CD4-positive, CD25-positive, alpha-beta regulatory T cell (primary cell): ENCODE measurements at regions not wholly inside any gene's neighbourhood (a gene's known extent, or its start where the extent isn't known, plus 50 kb on each side); places are given as distances from the start of the nearest gene placed in this dataset.

Experiments
- ATAC-seq, 2 donors: fragments of 150-1000 bp; cut with Tn5 transposase; one replicate each; pipeline ENCODE4 v1.10.0; 2021; ENCODE audit warnings: low read depth in 2 of 2, moderate number of reproducible peaks in 2 of 2, moderate library complexity in 1 of 2
- DNase-seq, 3 donors: peaks; one replicate each; pipeline versions ENCODE4 v3.0.0 to v3.0.0-alpha.2; 2012 to 2022; ENCODE audit warnings: mixed read lengths in 1 of 3
- H3K27ac ChIP-seq: one replicate; pipeline ENCODE4 v1.7.0; 2013; ENCODE audit warnings: mild to moderate bottlenecking, low read length; ENCODE audit not compliant: insufficient read depth, poor library complexity, severe bottlenecking
- H3K27me3 ChIP-seq: one replicate; pipeline ENCODE4 v1.7.0; 2013; ENCODE audit warnings: low read length; ENCODE audit not compliant: control insufficient read depth, insufficient read depth
- H3K36me3 ChIP-seq: one replicate; pipeline ENCODE4 v1.7.0; 2013; ENCODE audit warnings: mild to moderate bottlenecking, low read length, moderate library complexity; ENCODE audit not compliant: control insufficient read depth, insufficient read depth
- H3K4me1 ChIP-seq: 2 replicates; pipeline ENCODE4 v1.7.0; 2013; ENCODE audit warnings: mild to moderate bottlenecking, low read length; ENCODE audit not compliant: insufficient read depth, control insufficient read depth, poor library complexity, severe bottlenecking
- H3K4me3 ChIP-seq: one replicate; pipeline ENCODE4 v1.7.0; 2013; ENCODE audit warnings: low read depth, mild to moderate bottlenecking, low read length, moderate library complexity
- H3K9me3 ChIP-seq, 2 experiments: 1 replicate in 1 of 2; 2 replicates in 1 of 2; pipeline ENCODE4 v1.7.0; 2013; ENCODE audit warnings: low read length in 2 of 2, mild to moderate bottlenecking in 1 of 2, moderate library complexity in 1 of 2; ENCODE audit not compliant: control insufficient read depth in 2 of 2
- H3K27ac Mint-ChIP-seq, 3 donors: one replicate each; pipeline ENCODE4 v1.8.0; 2020 to 2022; ENCODE audit warnings: mild to moderate bottlenecking in 3 of 3, mixed read lengths in 3 of 3, moderate library complexity in 2 of 3
- H3K27me3 Mint-ChIP-seq: one replicate; pipeline ENCODE4 v1.8.0; 2022; ENCODE audit warnings: mild to moderate bottlenecking, mixed read lengths
- H3K36me3 Mint-ChIP-seq: one replicate; pipeline ENCODE4 v1.8.0; 2020; ENCODE audit warnings: mixed read lengths
- H3K4me1 Mint-ChIP-seq, 4 donors: one replicate each; pipeline ENCODE4 v1.8.0; 2020 to 2022; ENCODE audit warnings: mixed read lengths in 4 of 4, mild to moderate bottlenecking in 1 of 4
- H3K4me3 Mint-ChIP-seq, 4 donors: one replicate each; pipeline ENCODE4 v1.8.0; 2020 to 2022; ENCODE audit warnings: mild to moderate bottlenecking in 4 of 4, mixed read lengths in 4 of 4, moderate library complexity in 3 of 4
- H3K9me3 Mint-ChIP-seq, 7 donors: one replicate each; pipeline ENCODE4 v1.8.0; 2020 to 2022; ENCODE audit warnings: mixed read lengths in 7 of 7, mild to moderate bottlenecking in 3 of 7, moderate library complexity in 2 of 7

- peaks cover 0 to 2% (median 0%) of the 10 kb centered on the region in 7 donors for H3K9me3 Mint-ChIP-seq
- Histone ChIP-seq H3K27ac (no peak overlapping the region), H3K9me3 (no peaks in the 10 kb centered on the region), H3K36me3 (no peaks in the 10 kb centered on the region), H3K4me1 (no peaks in the 10 kb centered on the region), H3K4me3 (no peak overlapping the region), H3K27me3 (no peaks in the 10 kb centered on the region)
- H3K4me3 Mint-ChIP-seq: no peak overlapping the region
- no peak for DNase-seq
- H3K27me3 Mint-ChIP-seq: no peaks in the 10 kb centered on the region
- no peaks in the 10 kb centered on the region for H3K4me1 Mint-ChIP-seq
- no peak for ATAC-seq
- H3K36me3 Mint-ChIP-seq: no peaks in the 10 kb centered on the region
- no peak overlapping the region for H3K27ac Mint-ChIP-seq
Measured at GRCh38 chr22:27472975-27473374, 328.6 kb downstream of the MN1 start.

- no peak overlapping the region for H3K27ac ChIP-seq
- no peak overlapping the region for H3K4me3 Mint-ChIP-seq
- no peaks in the 10 kb centered on the region for H3K9me3 ChIP-seq
- no peaks in the 10 kb centered on the region for H3K36me3 ChIP-seq
- H3K4me1 Mint-ChIP-seq: no peaks in the 10 kb centered on the region
- H3K9me3 Mint-ChIP-seq: peaks cover 0 to 2% (median 0%) of the 10 kb centered on the region in 7 donors
- H3K27me3 ChIP-seq: no peaks in the 10 kb centered on the region
- DNase-seq: no peak
- no peaks in the 10 kb centered on the region for H3K4me1 ChIP-seq
- H3K27ac Mint-ChIP-seq: no peak overlapping the region
- H3K36me3 Mint-ChIP-seq: no peaks in the 10 kb centered on the region
- H3K4me3 ChIP-seq: no peak overlapping the region
- H3K27me3 Mint-ChIP-seq: no peaks in the 10 kb centered on the region
- ATAC-seq: no peak
Measured at GRCh38 chr22:27473533-27473932, 328.0 kb downstream of the MN1 start.

DNA sequence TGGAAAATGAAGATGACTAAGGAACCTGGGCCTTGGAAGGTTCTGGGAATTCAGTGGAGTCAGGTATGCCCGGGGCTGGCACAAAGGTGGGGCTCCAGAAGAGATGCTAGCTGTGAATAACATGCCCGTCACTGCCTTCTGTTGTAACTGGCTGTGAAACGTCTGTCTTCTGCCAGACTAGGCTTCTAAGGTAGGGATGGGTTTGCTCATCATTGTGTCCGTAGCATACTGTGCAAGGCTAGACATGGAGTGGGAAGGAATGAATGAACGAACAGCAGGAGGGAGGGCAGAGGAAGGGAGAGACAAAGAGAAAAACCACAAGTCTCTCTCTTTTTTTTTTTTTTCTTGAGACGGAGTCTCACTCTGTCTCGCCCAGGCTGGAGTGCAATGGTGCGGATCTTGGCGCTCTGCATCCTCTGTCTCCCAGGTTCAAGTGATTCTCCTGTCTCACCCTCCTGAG, 327.4 kb downstream of the MN1 start:
- Mint-ChIP-seq H3K27ac (no peak overlapping the region), H3K9me3 (peaks cover 0 to 2% (median 0%) of the 10 kb centered on the region in 7 donors), H3K36me3 (no peaks in the 10 kb centered on the region), H3K27me3 (no peaks in the 10 kb centered on the region), H3K4me1 (no peaks in the 10 kb centered on the region), H3K4me3 (no peak overlapping the region)
- no peak overlapping the region for H3K27ac ChIP-seq
- ATAC-seq (no peak), DNase-seq (no peak)
- no peaks in the 10 kb centered on the region for H3K4me1 ChIP-seq
- H3K4me3 ChIP-seq: no peak overlapping the region
- no peaks in the 10 kb centered on the region for H3K36me3 ChIP-seq
- no peaks in the 10 kb centered on the region for H3K9me3 ChIP-seq
- H3K27me3 ChIP-seq: no peaks in the 10 kb centered on the region

- Mint-ChIP-seq H3K27ac (no peak overlapping the region), H3K4me1 (no peaks in the 10 kb centered on the region), H3K9me3 (peaks cover 0 to 2% (median 0%) of the 10 kb centered on the region in 7 donors), H3K36me3 (no peaks in the 10 kb centered on the region), H3K27me3 (no peaks in the 10 kb centered on the region), H3K4me3 (no peak overlapping the region)
- Histone ChIP-seq H3K9me3 (no peaks in the 10 kb centered on the region), H3K36me3 (no peaks in the 10 kb centered on the region), H3K4me1 (no peaks in the 10 kb centered on the region), H3K4me3 (no peak overlapping the region), H3K27me3 (no peaks in the 10 kb centered on the region), H3K27ac (no peak overlapping the region)
- DNase-seq (no peak), ATAC-seq (no peak)
Measured at GRCh38 chr22:27474711-27475547, 326.6 kb downstream of the MN1 start.

GRCh38 chr22:27475548-27475897, 326.0 kb downstream of the MN1 start:
- Histone ChIP-seq H3K4me1 (no peaks in the 10 kb centered on the region), H3K27ac (no peak overlapping the region), H3K36me3 (no peaks in the 10 kb centered on the region), H3K4me3 (no peak overlapping the region), H3K9me3 (no peaks in the 10 kb centered on the region), H3K27me3 (no peaks in the 10 kb centered on the region)
- ATAC-seq (no peak), DNase-seq (no peak)
- Mint-ChIP-seq H3K9me3 (peaks cover 0 to 2% (median 0%) of the 10 kb centered on the region in 7 donors), H3K27me3 (no peaks in the 10 kb centered on the region), H3K4me3 (no peak overlapping the region), H3K27ac (no peak overlapping the region), H3K4me1 (no peaks in the 10 kb centered on the region), H3K36me3 (no peaks in the 10 kb centered on the region)

- H3K27me3 ChIP-seq: no peaks in the 10 kb centered on the region
- H3K36me3 ChIP-seq: no peaks in the 10 kb centered on the region
- Mint-ChIP-seq H3K27ac (no peak overlapping the region), H3K9me3 (peaks cover 0 to 2% (median 0%) of the 10 kb centered on the region in 7 donors), H3K4me3 (no peak overlapping the region), H3K36me3 (no peaks in the 10 kb centered on the region), H3K27me3 (no peaks in the 10 kb centered on the region), H3K4me1 (no peaks in the 10 kb centered on the region)
- H3K4me3 ChIP-seq: no peak overlapping the region
- ATAC-seq: no peak
- DNase-seq: no peak
- no peak overlapping the region for H3K27ac ChIP-seq
- H3K9me3 ChIP-seq: no peaks in the 10 kb centered on the region
- H3K4me1 ChIP-seq: no peaks in the 10 kb centered on the region
Measured at GRCh38 chr22:27476318-27476717, 325.2 kb downstream of the MN1 start.

- no peaks in the 10 kb centered on the region for H3K4me1 Mint-ChIP-seq
- H3K27me3 ChIP-seq: no peaks in the 10 kb centered on the region
- H3K4me3 ChIP-seq: no peak overlapping the region
- no peak for ATAC-seq
- no peaks in the 10 kb centered on the region for H3K36me3 ChIP-seq
- no peaks in the 10 kb centered on the region for H3K36me3 Mint-ChIP-seq
- H3K4me1 ChIP-seq: no peaks in the 10 kb centered on the region
- DNase-seq: no peak
- no peaks in the 10 kb centered on the region for H3K27me3 Mint-ChIP-seq
- H3K9me3 Mint-ChIP-seq: peaks cover 0 to 2% (median 0%) of the 10 kb centered on the region in 7 donors
- no peak overlapping the region for H3K4me3 Mint-ChIP-seq
- H3K27ac ChIP-seq: no peak overlapping the region
- H3K27ac Mint-ChIP-seq: no peak overlapping the region
- no peaks in the 10 kb centered on the region for H3K9me3 ChIP-seq
Measured at GRCh38 chr22:27476729-27477128, 324.8 kb downstream of the MN1 start.

GRCh38 chr22:27477171-27477570, 324.4 kb downstream of the MN1 start:
- H3K9me3 ChIP-seq: no peaks in the 10 kb centered on the region
- H3K27me3 Mint-ChIP-seq: no peaks in the 10 kb centered on the region
- H3K4me1 ChIP-seq: no peaks in the 10 kb centered on the region
- H3K4me1 Mint-ChIP-seq: no peaks in the 10 kb centered on the region
- no peak overlapping the region for H3K27ac Mint-ChIP-seq
- no peaks in the 10 kb centered on the region for H3K36me3 Mint-ChIP-seq
- H3K27me3 ChIP-seq: no peaks in the 10 kb centered on the region
- H3K4me3 Mint-ChIP-seq: no peak overlapping the region
- H3K4me3 ChIP-seq: no peak overlapping the region
- H3K36me3 ChIP-seq: no peaks in the 10 kb centered on the region
- no peak overlapping the region for H3K27ac ChIP-seq
- peaks cover 0 to 2% (median 0%) of the 10 kb centered on the region in 7 donors for H3K9me3 Mint-ChIP-seq
- ATAC-seq (no peak), DNase-seq (no peak)
